Renal pelvis (tissue), 1 donor: ENCODE measurements at regions not wholly inside any gene's neighbourhood (a gene's known extent, or its start where the extent isn't known, plus 50 kb on each side); places are given as distances from the start of the nearest gene placed in this dataset.

Experiments
- DNase-seq: peaks from one replicate; pipeline ENCODE4 v3.0.0-alpha.2; 2013

GRCh38 chr5:128591598-128592455, 53.8 kb upstream of the FBN2 start:
- DNase-seq: no peak

DNA sequence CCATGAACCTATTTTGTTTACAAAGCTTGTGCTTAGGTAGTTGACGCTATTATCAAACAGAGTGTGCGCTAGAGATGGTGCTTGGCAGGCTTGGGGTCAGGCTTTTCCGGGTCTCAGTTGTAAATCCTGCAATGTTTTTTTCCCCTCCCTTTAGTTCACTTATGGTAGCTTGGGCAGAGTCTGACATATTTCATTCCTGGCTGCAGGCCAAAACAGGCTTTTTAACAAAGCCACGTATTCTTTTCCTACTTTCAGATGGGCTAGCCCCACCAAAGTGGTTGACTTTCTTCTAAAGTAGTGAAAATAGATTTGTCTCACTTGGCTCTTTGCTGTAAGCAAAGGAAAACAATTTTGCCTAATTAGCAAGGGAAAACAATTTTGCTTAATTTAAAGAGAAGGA, 58.0 kb upstream of the FBN2 start:
- peak; percentile 27 for DNase-seq

- peak; percentile 37 for DNase-seq
These were observed 59.1 kb upstream of the FBN2 start for GRCh38 chr5:128597156-128597555.

- no peak for DNase-seq
These were observed 75.1 kb upstream of the FBN2 start for GRCh38 chr5:128613128-128613527.

- no peak for DNase-seq
These were observed 75.7 kb upstream of the FBN2 start for GRCh38 chr5:128613766-128614165.

DNA sequence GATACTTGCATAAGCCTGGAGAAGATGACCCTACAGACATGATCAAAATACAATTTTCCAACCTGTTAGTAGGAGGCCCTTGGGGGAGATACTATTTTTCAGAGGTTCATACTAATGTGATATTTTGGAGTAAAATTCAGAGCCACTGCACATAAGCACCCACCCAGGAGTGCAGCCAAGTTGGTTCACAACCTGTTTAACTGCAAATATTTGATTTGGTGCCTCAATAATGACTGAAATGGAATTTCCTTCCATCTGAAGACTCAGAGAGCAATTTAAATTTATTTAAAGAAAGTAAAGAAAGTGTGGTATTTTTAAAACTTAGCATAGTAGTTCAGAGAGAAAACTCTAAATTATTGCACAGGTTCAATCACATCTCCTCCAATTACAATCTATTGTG, 77.5 kb upstream of the FBN2 start:
- no peak for DNase-seq

DNA sequence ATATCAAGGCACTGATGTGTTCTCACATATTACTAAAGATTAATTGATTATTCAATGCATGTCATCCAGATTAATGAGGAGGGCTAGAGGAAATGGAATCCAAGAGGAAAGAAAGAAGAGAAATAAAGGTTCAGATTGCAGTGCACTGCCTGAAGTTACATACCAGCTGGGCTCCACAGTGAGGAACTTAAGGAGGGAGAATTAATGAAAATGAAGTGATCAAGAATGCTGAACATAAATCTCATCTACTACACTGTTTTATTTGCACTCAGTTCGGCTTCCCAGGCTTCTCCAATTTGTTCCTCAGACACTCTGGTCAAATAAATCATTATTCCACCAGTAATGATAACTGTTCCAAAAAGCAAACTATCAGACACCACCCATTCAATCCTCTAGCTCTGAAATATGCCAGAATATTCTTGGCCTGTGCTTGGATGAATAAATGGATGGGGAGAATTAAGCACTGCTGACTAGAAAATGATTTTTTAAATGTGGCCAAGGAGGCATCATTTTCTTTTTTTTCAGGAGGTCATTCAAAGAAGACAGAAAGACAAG, 88.6 kb upstream of the FBN2 start:
- peak; percentile 59 for DNase-seq

GRCh38 chr5:128627939-128628338, 89.9 kb upstream of the FBN2 start:
- no peak for DNase-seq

- DNase-seq: no peak
These were observed 91.1 kb upstream of the FBN2 start for GRCh38 chr5:128629157-128629556.

DNA sequence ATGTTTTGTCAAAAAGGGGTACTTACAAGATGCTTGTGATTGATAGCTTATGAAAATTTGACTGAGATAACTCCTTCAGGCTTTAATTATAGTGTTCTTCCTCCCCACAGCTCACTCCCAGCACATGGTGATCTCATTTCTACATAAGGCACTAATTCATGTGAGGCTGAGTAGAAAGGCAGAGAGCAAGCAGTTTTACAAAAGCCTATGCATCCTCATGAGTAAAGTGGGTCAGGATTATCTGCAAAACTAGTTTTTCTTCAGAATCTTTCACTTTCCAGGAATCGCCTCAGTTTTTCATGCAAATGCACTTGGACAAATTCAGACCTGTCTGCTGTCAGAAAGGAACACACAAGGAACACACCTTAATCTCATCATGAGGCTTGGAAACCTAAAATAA, 92.1 kb upstream of the FBN2 start:
- DNase-seq: no peak

DNA sequence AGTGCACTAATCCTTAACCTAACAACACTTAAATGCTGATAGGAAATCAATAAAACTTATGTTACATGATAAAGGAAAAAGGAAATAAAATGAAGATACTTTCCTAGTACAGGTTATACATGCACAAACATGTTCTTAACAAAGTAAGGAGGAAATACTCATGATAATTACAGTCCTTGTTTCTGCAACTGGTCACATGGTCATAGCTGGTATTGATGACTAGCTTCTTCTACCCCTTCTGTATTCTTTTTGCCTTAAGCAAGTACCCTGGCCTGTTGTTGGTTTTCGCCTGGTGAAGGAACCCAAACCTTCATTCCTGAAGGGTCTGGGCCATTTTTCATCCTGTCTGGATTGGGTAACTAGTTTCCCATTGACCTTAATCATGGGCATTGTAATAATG, 93.7 kb upstream of the FBN2 start:
- DNase-seq: no peak

DNA sequence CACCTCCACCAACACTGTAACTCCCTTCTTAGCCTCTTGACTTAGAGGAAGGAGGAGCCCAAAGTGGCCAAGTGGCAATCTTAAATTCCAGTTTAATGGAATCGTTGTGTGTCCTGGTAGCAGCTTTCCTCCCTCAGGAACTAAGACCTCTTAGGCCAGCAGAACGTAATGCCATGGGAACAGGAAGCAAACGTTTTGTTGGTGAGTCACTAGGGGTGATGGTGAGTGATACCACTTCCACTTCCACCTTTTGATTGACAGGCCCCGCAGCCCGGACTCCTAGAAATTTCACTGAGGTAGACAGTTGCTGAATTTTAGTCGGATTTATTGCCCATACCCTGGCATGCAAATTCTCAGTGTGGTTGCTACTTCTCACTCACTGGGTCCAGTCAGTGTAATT, 94.2 kb upstream of the FBN2 start:
- DNase-seq: no peak

DNA sequence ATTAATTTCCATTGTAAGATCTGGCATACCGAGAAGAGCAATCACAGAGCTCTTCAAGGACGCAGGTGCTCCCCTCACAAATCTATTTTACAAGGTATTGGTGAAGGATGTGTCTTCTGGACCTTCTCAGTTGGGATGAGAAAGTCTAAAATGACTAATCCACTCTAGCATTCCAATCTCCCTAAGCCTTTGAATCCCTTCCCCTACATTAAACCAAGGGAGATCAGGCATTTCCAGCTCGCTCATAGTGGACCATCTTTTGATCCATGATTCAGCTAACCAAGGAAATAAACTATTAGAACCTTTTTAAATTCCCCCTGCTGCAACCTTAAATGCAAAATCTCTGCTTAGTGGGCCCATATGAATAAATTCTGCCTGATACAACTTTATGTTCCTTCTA, 95.9 kb upstream of the FBN2 start:
- DNase-seq: no peak

DNA sequence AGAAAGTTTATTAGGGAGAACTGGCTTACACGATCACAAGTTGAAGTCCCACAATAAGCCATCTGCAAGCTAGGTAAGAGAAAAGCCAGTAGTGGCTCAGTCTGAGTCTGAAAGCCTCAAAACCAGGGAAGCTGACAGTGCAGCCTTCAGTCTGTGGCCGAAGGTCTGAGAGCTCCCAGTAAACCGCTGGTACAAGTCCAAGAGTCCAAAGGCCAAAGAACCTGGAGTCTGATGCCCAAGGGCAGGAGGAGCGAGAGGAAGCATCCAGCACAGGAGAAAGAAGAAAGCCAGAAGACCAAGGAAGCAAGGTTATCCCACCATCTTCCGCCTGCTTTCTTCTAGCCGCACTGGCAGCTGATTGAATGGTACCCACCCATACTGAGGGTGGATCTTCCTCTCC, 97.3 kb upstream of the FBN2 start:
- DNase-seq: no peak

DNA sequence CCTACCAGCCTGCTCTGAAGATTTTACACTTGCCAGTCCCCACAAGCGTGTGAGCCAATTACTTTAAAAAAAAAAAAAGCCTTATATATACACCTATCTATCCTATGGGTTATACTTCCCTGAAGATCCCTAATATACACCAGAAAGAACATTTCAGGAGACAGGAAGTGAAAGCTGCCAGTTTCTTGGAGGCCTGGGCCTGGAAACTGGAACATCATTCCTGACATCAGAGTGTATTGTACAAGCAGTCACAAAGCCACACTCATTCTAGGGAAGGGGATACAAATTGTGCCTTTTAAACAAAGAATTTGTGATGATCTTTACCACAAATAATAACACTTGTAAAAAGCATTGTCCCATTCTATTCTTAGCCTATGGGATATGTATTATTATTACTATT, 98.3 kb upstream of the FBN2 start:
- DNase-seq: no peak

DNA sequence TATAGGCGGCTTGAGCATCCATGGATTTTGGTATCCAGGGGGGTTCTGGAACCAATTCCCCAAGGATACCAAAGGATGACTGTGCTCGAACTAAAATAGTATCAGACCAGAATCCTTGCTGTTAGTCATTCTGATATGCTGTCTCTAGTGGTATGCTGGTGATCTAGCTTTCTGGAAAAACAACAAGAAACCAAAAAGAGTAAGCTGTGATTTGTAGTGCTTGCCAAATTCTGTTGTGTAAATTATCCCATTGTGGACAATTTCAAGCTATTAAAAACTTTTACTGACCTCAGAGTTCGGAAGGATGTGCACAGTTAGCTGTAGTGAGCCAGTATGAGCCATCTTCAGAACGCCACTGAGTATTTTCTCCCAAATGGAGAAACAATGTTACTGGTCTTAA, 99.0 kb upstream of the FBN2 start:
- DNase-seq: no peak

DNA sequence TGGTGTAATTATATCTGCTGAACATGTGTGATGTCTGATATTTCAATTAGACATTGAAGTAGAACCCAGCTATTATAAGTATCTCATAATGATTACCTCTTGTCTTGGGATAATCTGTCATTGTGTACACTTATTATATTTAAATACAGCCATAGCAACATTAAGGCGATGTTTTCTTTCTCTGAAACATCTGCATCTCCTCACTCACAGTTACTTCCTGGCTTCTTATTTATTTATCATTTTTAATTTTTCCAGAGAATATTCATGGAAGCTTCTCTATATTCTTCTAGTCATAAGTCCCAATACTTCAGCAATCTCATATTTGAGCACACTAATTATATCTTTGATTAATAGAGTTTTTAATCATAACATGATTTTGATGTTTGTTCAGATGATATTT, 103.8 kb upstream of the FBN2 start:
- no peak for DNase-seq

- DNase-seq: no peak
These were observed 106.8 kb upstream of the FBN2 start for GRCh38 chr5:128644863-128645262.

GRCh38 chr5:128645581-128645980, 107.5 kb upstream of the FBN2 start:
- no peak for DNase-seq

GRCh38 chr5:128646176-128646575, 108.1 kb upstream of the FBN2 start:
- DNase-seq: no peak

GRCh38 chr5:128649192-128649591, 111.1 kb upstream of the FBN2 start:
- DNase-seq: no peak

DNA sequence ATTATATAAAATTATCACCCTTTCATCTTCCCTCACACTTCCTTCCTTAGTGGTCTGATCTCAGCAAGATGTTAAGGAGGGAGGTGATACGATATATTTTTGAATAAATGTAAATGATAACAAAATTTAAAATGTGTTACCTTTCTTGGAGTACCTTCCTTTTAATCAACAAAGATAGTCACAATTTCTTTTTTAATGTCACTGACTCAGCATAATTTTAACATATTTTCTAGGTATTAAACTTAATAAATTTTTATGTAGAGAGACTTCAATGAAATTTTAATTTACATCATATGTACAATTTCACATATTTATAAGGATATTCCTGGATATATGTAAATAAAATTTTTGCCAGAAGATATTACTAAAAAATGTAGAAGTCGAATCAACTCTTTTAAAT, 125.0 kb upstream of the FBN2 start:
- DNase-seq: no peak

- DNase-seq: no peak
These were observed 127.8 kb upstream of the FBN2 start for GRCh38 chr5:128665747-128666355.

DNA sequence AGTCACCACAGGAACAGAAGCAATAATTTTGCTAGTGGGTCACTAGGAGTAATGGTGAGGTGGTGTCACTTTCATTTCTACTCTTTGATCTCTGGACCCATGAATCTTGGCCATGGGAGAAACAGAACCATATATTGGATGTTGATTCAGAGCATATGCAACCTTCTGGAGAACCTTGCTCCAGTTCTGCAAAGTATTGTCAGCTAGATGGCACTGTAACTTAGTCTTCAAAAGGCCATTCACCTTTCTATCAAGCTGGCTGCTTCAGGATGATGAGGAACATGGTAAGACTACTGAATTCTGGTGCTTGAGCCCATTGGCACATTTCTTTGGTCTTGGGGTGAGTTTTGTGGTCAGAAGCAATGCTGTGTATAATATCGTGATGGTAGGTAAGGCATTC, 129.1 kb upstream of the FBN2 start:
- no peak for DNase-seq
